ENCODE measurements at regions not wholly inside any gene's neighbourhood (a gene's known extent, or its start where the extent isn't known, plus 50 kb on each side); places are given as distances from the start of the nearest gene placed in this dataset.

GRCh38 chr5:88391991-88392390 is 123.3 kb upstream of the TMEM161B start:
- H3K27me3 ChIP-seq (ENCODE audit: insufficient read depth, low read length): no peaks in the 10 kb centered on the region
- intact Hi-C loops (cut with micrococcal nuclease): no loop called here
- ChIA-PET RAD21 (ENCODE audit: low non-redundant PET in 1 of 2, low total read pairs in 2 of 2, uncharacterized antibody in 2 of 2, unreplicated experiment in 2 of 2) (interaction anchor here in 1 of 2 experiments (0.6 kb wide), 1 partner anchor 246 kb away, joined by 5 read pairs; no protein-coding TSS in a partner anchor), CTCF (no interaction called here), POLR2A (no interaction called here)
- no peak overlapping the region for H3K4me3 ChIP-seq (replicated peaks in 1 of 2; ENCODE audit: low read depth in 1 of 2, low read length in 2 of 2)
- no peak for TF ChIP-seq ELF1 (IDR thresholded peaks at IDR 0.05; ENCODE audit: borderline replicate concordance, low read depth)
- TF ChIP-seq JUND (IDR thresholded peaks at IDR 0.05): no peak
- no peak for TF ChIP-seq ZNF274 (IDR thresholded peaks at IDR 0.05; ENCODE audit: low read depth, low read length)
- TF ChIP-seq ZFX (IDR thresholded peaks at IDR 0.05): no peak
- TF ChIP-seq EZH2phosphoT487 (IDR thresholded peaks at IDR 0.05; ENCODE audit: borderline replicate concordance): no peak
- no peak for TF ChIP-seq EZH2 (IDR thresholded peaks at IDR 0.05)
- TF ChIP-seq YY1 (IDR thresholded peaks at IDR 0.05; ENCODE audit: extremely low read depth, insufficient replicate concordance, low read depth, low read length): no peak
- no peak for TF ChIP-seq MAX (IDR thresholded peaks at IDR 0.05)
- TF ChIP-seq ATF3 (IDR thresholded peaks at IDR 0.05): no peak
- TF ChIP-seq POLR2A (IDR thresholded peaks at IDR 0.05; ENCODE audit: borderline replicate concordance, extremely low read depth, insufficient read depth, insufficient read length): no peak
- TF ChIP-seq EGR1 (IDR thresholded peaks at IDR 0.05; ENCODE audit: low read depth): no peak
- TF ChIP-seq POLR2AphosphoS5 (IDR thresholded peaks at IDR 0.05; ENCODE audit: low read depth, low read length): no peak
- no peak for TF ChIP-seq ZBTB33 (IDR thresholded peaks at IDR 0.05; ENCODE audit: extremely low read depth, insufficient replicate concordance, low read length)
- TF ChIP-seq SP1 (IDR thresholded peaks at IDR 0.05; ENCODE audit: low read depth): no peak
- DNase-seq (ENCODE audit: low read depth, low spot score) (no peak), ATAC-seq (no peak)
- H4K20me1 ChIP-seq (ENCODE audit: insufficient read depth): no peaks in the 10 kb centered on the region
- no peak overlapping the region for H3K4me2 ChIP-seq (ENCODE audit: low read length)
- no peaks in the 10 kb centered on the region for H3K9me3 ChIP-seq (ENCODE audit: control insufficient read depth in 1 of 2, insufficient read depth in 1 of 2, low read depth in 1 of 2, low read length in 2 of 2)
- H3K9ac ChIP-seq (ENCODE audit: low read length): no peak overlapping the region
- H3K4me1 ChIP-seq (ENCODE audit: control insufficient read depth in 1 of 2, insufficient read depth in 2 of 2, low read length in 2 of 2): no peaks in the 10 kb centered on the region
- no peaks in the 10 kb centered on the region for H3K9me2 ChIP-seq (ENCODE audit: insufficient read depth)
- H2AFZ ChIP-seq (ENCODE audit: low read depth, low read length, poor library complexity, severe bottlenecking): no peak overlapping the region
- no TSS peak for BruUV-seq (replicated peaks)
- no peak overlapping the region for H3K27ac ChIP-seq (ENCODE audit: low read depth, low read length)
- no peaks in the 10 kb centered on the region for H3K79me2 ChIP-seq (ENCODE audit: insufficient read depth, low read length)
- H3K36me3 ChIP-seq (ENCODE audit: control insufficient read depth in 1 of 2, insufficient read depth in 2 of 2, low read length in 2 of 2): no peaks in the 10 kb centered on the region
